Neural cell (in vitro differentiated cells): ENCODE measurements at regions not wholly inside any gene's neighbourhood (a gene's known extent, or its start where the extent isn't known, plus 50 kb on each side); places are given as distances from the start of the nearest gene placed in this dataset.

Experiments
- H2AFZ ChIP-seq: fragments of 200-600, 300-800 bp; sonication (generic), shearing (Covaris generic); 2 replicates; pipeline ENCODE4 v1.6.0; 2014; ENCODE audit warnings: low read depth, mild to moderate bottlenecking, antibody characterized with exemption, low read length, moderate library complexity
- H3F3A ChIP-seq: fragments of 200-600 bp; shearing (Covaris generic); 2 replicates; pipeline ENCODE4 v1.6.1; 2016; ENCODE audit warnings: mild to moderate bottlenecking, moderate library complexity, mixed read lengths, antibody characterized with exemption, low read length; ENCODE audit not compliant: insufficient read depth, poor library complexity, severe bottlenecking
- H3K27ac ChIP-seq: fragments of 200-600, 300-800 bp; sonication (generic), shearing (Covaris generic); 2 replicates; pipeline ENCODE4 v1.5.1; 2014; ENCODE audit warnings: mild to moderate bottlenecking, low read length, moderate library complexity
- H3K27me3 ChIP-seq: fragments of 300-800, 200-600 bp; sonication (generic), shearing (Covaris generic); 2 replicates; pipeline ENCODE4 v1.6.0; 2014; ENCODE audit warnings: mild to moderate bottlenecking, low read depth, low read length, moderate library complexity; ENCODE audit not compliant: insufficient read depth
- H3K36me3 ChIP-seq: fragments of 300-800, 200-600 bp; sonication (generic), shearing (Covaris generic); 2 replicates; pipeline ENCODE4 v1.5.1; 2014; ENCODE audit warnings: mild to moderate bottlenecking, antibody characterized with exemption, low read length, moderate library complexity; ENCODE audit not compliant: insufficient read depth
- H3K4me2 ChIP-seq: fragments of 300-800, 200-600 bp; sonication (generic), shearing (Covaris generic); 2 replicates; pipeline ENCODE4 v1.6.0; 2014; ENCODE audit warnings: mild to moderate bottlenecking, low read length
- H3K4me3 ChIP-seq: fragments of 300-800, 200-600 bp; sonication (generic), shearing (Covaris generic); 2 replicates; pipeline ENCODE4 v1.5.1; 2014; ENCODE audit warnings: mild to moderate bottlenecking, low read length, moderate library complexity
- H3K79me2 ChIP-seq: fragments of 200-600 bp; shearing (Covaris generic); replicated peaks from 2 replicates; pipeline ENCODE4 v1.6.0; 2014; ENCODE audit warnings: mild to moderate bottlenecking, low read length, moderate library complexity; ENCODE audit not compliant: insufficient read depth
- H3K9ac ChIP-seq: fragments of 300-800, 200-600 bp; sonication (generic), shearing (Covaris generic); 2 replicates; pipeline ENCODE4 v1.6.1; 2016; ENCODE audit warnings: mild to moderate bottlenecking, low read length, mixed read lengths
- H3K9me2 ChIP-seq: fragments of 200-600 bp; shearing (Covaris generic); 2 replicates; pipeline ENCODE4 v1.6.1; 2016; ENCODE audit warnings: mild to moderate bottlenecking, low read length, mixed read lengths; ENCODE audit not compliant: insufficient read depth
- H3K9me3 ChIP-seq: fragments of 200-600, 300-800 bp; sonication (generic), shearing (Covaris generic); 2 replicates; pipeline ENCODE4 v1.6.1; 2016; ENCODE audit warnings: mild to moderate bottlenecking, mixed run types, low read length, moderate library complexity, mixed read lengths
- H4K20me1 ChIP-seq: fragments of 200-600 bp; shearing (Covaris generic); 2 replicates; pipeline ENCODE4 v1.6.1; 2016; ENCODE audit warnings: mild to moderate bottlenecking, mixed run types; ENCODE audit not compliant: insufficient read depth
- CTCF ChIP-seq: fragments of 450-650 bp; IDR thresholded peaks from 2 replicates; pipeline ENCODE4 v1.5.1; 2014; ENCODE audit warnings: antibody characterized with exemption, mild to moderate bottlenecking, moderate library complexity; ENCODE audit not compliant: poor library complexity, severe bottlenecking
- EP300 ChIP-seq: fragments of 450-650 bp; conservative IDR thresholded peaks from 2 replicates; pipeline ENCODE4 v1.6.1; 2014; ENCODE audit warnings: antibody characterized with exemption, mild to moderate bottlenecking, moderate library complexity; ENCODE audit not compliant: poor library complexity, severe bottlenecking
- EZH2 ChIP-seq: fragments of 200-600, 300-800 bp; shearing (Covaris generic), sonication (generic); IDR thresholded peaks from 2 replicates; pipeline ENCODE4 v1.6.1; 2014; ENCODE audit warnings: antibody characterized with exemption, low read length, borderline replicate concordance, mild to moderate bottlenecking; ENCODE audit not compliant: insufficient read depth, poor library complexity, severe bottlenecking
- MXI1 ChIP-seq: fragments of 450-650 bp; conservative IDR thresholded peaks from 2 replicates; pipeline ENCODE4 v1.6.1; 2014; ENCODE audit warnings: antibody characterized with exemption, mild to moderate bottlenecking; ENCODE audit not compliant: poor library complexity, severe bottlenecking
- POLR2AphosphoS5 ChIP-seq: IDR thresholded peaks from 2 replicates; pipeline ENCODE4 v1.6.1; 2012
- RAD21 ChIP-seq: fragments of 450-650 bp; conservative IDR thresholded peaks from 2 replicates; pipeline ENCODE4 v1.6.1; 2014; ENCODE audit warnings: antibody characterized with exemption, mild to moderate bottlenecking, moderate library complexity
- REST ChIP-seq: IDR thresholded peaks from 2 replicates; pipeline ENCODE4 v1.6.1; 2012; ENCODE audit warnings: borderline replicate concordance
- SMC3 ChIP-seq: fragments of 450-650 bp; conservative IDR thresholded peaks from 2 replicates; pipeline ENCODE4 v1.6.1; 2014; ENCODE audit warnings: antibody characterized with exemption, mild to moderate bottlenecking, moderate library complexity; ENCODE audit not compliant: poor library complexity
- TAF1 ChIP-seq: IDR thresholded peaks from 2 replicates; pipeline ENCODE4 v1.6.1; 2012; ENCODE audit warnings: low read depth

- H3K79me2 ChIP-seq = no peaks in the 10 kb centered on the region
- H2AFZ ChIP-seq = no peak overlapping the region
- H3F3A ChIP-seq = no peaks in the 10 kb centered on the region
- H3K4me2 ChIP-seq = no peak overlapping the region
- no peak overlapping the region for H3K9ac ChIP-seq
- no peaks in the 10 kb centered on the region for H3K9me3 ChIP-seq
- TF ChIP-seq REST (no peak), EZH2 (no peak), TAF1 (no peak), POLR2AphosphoS5 (no peak), CTCF (no peak), MXI1 (no peak), RAD21 (no peak), EP300 (no peak), SMC3 (no peak)
- no peaks in the 10 kb centered on the region for H4K20me1 ChIP-seq
- H3K4me3 ChIP-seq = no peak overlapping the region
- no peaks in the 10 kb centered on the region for H3K9me2 ChIP-seq
- no peak overlapping the region for H3K27ac ChIP-seq
- no peaks in the 10 kb centered on the region for H3K27me3 ChIP-seq
- H3K36me3 ChIP-seq = no peaks in the 10 kb centered on the region
These were observed 452.4 kb downstream of the LRATD1 start for GRCh38 chr2:15084826-15085489.

GRCh38 chr2:15092181-15092580 lies 459.7 kb downstream of the LRATD1 start:
- Histone ChIP-seq H3K9me2 (no peaks in the 10 kb centered on the region), H2AFZ (no peak overlapping the region), H3F3A (no peaks in the 10 kb centered on the region), H3K36me3 (no peaks in the 10 kb centered on the region), H3K27ac (no peak overlapping the region), H3K4me2 (no peak overlapping the region), H3K79me2 (no peaks in the 10 kb centered on the region), H3K9me3 (no peaks in the 10 kb centered on the region), H3K4me3 (no peak overlapping the region), H3K9ac (no peak overlapping the region), H4K20me1 (no peaks in the 10 kb centered on the region), H3K27me3 (no peaks in the 10 kb centered on the region)
- TF ChIP-seq MXI1 = no peak
- no peak for TF ChIP-seq CTCF
- TF ChIP-seq SMC3 = no peak
- no peak for TF ChIP-seq TAF1
- no peak for TF ChIP-seq EZH2
- no peak for TF ChIP-seq REST
- TF ChIP-seq RAD21 = no peak
- no peak for TF ChIP-seq EP300
- no peak for TF ChIP-seq POLR2AphosphoS5
